Inflammatory macrophage treated with lipopolysaccharide for 1 hour (primary cell): ENCODE measurements at regions not wholly inside any gene's neighbourhood (a gene's known extent, or its start where the extent isn't known, plus 50 kb on each side); places are given as distances from the start of the nearest gene placed in this dataset.
"Not testable (repeated sequence)": the region's sequence is repeated elsewhere in the genome, so short reads cannot be mapped to it uniquely, and the experiment has no call there.

Source experiments
- DNase-seq, 2 donors: peaks; one replicate each; pipeline ENCODE4 v3.0.0-alpha.2; 2020 to 2022

DNA sequence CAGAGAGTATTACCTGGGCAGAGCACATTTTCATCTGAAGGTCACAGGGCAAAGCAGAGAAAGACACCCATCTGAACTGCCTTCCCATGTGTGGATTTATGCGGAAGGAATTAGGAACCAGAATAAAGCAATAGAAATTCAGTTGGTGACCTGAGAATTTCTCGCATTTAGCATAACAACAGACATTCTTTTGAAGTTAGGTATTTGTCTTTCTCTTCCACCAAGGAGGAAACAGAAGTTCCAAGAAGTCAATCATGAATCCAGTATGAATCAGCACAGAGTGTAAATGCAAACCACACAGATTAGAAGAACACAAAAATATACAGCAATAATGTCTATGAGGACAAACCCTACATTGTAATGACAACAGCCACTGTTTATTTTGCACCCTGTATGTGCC is 515.2 kb upstream of the BRINP1 start:
- no peak for DNase-seq

DNA sequence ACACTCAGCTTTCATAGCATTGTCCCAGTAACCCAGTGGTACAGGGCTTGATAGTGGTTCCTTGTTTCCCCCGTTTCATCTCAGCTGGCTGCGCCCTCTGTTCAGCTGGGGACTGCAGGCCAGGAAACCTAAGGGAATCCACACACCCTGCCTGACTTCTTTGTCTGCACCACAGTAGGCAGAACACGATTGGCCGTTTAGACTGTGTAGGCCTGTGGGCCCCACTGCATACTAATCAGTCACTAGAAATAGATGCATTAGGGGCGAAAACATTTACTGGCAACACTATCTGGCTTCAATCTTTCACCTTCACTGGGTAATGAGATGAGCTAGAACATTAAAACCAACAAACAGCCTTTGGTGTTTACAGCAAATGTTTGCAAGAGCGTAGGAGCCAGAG is 512.7 kb upstream of the BRINP1 start:
- no peak for DNase-seq

DNA sequence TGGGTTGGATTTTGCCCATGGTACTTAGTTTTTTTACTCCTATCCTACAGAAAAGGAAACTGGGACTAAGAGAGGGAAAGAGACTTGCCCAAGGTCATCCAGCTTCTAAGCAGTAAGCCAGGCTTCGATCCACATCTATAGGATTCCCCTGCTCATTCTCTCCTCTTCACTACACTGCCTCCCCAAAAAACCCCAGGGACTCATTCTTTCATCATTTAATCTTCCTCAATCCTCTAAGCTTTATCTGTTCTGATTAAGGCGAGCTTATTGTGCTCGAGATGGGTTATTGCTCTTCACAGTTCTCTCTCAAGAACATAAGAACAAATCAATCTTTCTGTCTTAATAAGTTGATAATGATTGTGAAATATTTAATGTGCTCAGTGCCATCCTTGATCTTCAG is 511.1 kb upstream of the BRINP1 start:
- DNase-seq: no peak

DNA sequence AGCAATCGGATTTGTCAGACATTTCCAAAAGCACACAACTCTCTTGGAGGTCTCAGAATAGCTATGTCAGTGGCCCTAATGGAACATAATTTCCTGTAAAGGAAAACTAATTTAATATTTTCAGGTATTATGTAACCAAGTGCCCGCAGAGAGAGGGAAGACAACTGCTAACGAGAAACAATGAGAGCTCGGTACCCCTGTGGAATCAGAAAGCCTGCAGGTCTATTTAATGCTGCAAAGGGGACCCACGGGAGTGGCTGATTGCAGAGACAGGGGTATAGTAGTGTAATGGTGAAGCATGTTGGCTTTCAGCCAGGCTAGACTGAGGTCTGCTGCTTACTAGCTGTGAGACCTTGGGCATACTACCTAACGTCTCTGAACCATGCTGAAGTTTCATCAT is 508.1 kb upstream of the BRINP1 start:
- no peak for DNase-seq

DNA sequence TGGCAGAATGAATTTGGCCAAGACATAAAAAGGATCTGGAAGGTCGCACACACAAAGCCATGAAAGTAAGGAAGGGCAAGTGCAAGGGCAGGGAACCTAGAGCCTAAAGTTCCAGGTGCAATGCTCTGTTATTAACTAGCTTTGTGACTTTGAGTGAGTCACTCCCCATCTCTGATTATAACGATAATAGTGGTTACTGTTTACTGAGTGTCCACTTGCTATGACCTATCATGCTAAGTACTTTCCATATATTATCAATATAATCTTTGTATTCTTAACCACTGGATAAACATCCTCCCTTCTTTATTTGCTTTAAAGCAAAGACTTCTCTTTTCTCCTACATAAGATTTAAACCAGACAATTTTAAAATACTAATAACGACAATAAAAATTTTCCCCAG is 504.6 kb upstream of the BRINP1 start:
- no peak for DNase-seq

DNA sequence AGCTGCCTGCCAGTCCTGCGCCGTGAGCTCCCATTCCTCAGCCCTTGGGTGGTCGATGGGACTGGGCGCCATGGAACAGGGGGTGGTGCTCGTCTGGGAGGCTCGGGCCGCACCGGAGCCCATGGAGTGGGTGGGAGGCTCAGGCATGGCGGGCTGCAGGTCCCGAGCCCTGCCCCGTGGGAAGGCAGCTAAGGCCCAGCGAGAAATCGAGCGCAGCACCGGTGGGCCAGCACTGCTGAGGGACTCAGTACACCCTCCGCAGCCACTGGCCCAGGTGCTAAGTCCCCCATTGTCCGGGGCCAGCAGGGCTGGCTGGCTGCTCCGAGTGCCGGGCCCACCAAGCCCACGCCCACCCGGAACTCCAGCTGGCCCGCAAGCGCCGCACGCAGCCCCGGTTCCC is 501.0 kb upstream of the BRINP1 start:
- DNase-seq: not testable (repeated sequence)

DNA sequence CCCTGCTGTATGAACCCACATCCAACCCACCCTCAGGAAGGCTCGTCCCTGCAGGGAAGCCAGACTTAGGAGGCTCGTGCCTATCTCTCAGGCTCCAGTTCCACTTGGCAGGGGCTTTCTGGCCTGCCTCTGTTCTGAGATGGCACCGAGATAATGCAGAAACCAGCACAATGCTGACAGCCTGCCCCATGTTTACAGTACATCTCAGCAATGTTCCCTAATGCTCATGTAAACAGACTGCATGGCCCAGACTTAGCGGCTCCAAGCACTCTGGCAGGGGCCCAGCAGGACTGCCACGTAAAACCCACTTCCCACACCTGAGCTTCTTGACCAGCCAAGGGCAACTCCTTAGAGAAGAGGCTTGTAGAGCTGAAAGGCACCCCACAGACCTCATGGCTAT is 499.5 kb upstream of the BRINP1 start:
- no peak for DNase-seq

DNA sequence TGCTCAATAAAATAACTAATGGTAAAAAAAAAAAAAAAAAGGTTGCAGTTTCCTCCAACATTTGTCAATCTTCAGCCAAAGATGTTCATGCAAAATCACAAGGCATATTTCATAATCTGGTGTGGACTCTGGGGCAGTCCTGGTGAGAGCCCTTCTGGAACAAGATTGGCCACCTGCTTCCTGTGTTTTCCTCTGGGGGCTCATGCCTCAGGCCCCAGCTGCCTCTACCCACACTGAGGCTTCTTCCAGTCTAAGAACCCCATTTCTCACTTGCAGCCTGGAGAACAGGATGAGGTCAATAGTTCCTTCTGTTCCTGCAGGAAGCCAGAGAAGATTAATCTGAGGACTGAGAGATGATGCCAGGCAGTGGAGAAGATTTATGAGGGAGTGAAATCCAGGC is 492.6 kb upstream of the BRINP1 start:
- DNase-seq: no peak

DNA sequence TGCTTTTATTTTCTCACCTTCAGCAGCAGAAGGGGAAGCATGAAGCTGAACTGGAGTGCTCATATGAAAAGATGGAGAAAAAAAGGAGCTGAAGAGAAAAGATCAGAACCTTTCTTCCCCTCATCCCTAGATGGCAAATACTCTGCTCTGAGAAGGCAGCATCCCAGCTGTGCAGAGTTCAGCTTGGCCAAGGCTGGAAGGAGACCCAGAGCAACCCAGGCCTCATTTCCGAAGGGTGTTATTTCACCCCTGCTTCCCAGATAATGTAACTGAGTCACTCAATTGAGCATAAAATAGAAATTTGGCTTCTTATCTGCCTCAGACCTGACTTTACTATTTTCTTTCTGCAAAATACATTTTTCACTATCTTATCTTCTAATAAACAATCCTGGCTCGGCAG is 489.9 kb upstream of the BRINP1 start:
- DNase-seq: no peak

DNA sequence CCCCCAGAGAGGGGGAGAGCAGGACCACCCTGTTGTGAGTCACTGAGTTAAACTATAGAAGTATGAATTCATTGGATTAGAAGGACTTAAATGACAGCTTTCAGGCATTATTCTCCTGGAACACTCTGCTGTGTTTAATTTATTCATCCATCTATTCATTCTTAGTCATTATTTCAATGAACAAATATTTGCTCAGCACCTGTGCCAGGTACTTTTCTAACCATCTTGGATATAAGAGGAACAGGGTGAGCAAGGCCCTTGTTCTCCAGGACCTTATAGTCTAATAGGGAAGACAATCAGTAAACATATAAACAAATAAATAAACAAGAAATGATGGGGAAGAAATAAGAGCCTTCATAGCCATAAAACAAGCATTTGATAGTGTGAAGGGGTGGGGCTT is 483.9 kb upstream of the BRINP1 start:
- DNase-seq: no peak

DNA sequence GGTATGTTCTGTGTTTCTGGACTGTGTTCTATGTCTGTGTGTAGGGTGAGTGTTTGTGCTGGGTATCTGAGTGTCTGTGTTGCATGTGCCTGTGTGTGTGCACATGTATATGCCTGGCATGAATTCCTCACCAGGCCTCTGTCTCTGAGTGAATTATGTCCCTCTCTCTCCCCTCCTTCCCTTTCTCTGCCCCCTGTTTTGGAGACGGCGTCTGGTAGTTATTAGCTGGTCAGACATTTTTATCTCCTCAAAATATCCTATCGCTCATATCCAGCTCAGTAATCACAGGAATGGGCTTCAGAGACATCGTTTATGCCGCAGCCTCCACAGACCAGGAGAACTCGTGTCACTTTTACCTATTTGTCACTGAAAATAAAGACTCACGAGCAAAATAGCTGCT is 483.2 kb upstream of the BRINP1 start:
- DNase-seq: no peak

DNA sequence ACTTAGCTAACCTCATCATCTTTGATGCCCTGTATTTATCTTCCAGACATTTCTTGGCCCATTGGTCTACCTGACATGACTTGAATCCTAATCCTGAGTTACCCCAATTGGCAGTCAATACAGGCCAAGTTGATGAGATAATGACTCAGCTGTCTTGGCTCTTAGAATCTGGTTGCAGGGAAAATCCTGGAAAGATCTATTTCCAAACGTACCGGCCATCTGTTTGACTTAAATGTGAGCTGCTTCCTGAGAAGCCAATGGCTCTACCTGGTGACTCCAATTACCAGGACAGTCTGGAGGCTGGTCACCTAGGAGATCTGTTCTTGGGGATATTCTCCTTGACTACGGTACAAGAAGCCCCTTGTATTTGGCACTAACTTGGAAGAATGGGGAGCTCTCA is 475.2 kb upstream of the BRINP1 start:
- DNase-seq: no peak

DNA sequence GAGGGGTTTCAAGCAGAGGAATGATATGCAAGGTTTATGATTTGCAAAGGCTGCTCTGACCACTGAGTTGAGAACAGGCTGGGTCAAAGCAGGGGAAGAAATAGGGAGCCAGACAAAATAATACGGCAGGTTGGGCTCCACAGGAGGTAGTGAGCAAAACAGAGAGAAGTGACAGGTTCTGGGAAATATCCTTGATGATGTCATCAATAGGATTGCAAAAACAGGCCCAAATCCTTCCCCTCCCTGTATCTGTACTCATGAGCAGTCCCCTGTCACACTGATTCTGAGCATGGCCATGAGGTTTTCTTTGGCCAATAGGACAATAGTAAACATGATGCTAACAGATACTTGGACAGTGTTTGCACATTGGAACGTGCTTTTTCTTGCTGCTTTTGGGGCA is 471.8 kb upstream of the BRINP1 start:
- no peak for DNase-seq

DNA sequence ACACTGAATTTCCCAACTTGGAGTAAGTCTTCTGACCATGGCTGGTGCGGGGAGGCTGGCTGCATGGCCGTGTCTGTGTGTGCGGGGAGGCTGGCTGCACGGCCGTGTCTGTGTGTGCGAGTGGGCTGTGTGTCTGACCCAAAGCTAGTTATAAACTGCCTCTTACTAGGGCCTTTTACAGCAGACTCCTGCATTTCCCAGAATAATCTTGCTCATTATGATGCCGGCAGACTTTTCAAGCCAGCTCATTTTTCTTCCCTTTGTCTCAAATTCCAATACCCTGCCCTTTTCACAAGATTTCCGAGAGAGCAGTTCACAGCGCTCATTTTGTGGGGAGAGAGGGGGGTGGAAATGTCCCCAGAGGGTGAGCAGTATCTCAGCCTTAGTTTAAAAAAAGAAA is 470.7 kb upstream of the BRINP1 start:
- DNase-seq: no peak

DNA sequence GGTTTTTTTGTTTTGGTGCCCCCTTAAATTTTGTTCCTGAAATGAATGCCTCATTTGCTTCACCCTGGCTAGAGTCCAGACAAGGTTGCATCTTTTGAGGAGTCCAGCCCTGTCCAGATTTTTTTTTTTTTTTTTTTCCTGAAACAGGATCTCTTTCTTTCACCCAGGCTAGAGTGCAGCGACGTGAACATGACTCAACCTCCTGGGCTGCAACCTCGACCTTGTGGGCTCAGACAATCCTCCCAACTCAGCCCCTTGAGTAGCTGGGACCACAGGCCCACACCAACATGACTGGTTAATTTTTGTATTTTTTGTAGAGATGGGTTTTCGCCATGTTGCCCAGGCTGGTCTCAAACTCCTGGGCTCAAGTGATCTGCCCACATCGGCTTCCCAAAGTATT is 469.0 kb upstream of the BRINP1 start:
- DNase-seq: no peak

DNA sequence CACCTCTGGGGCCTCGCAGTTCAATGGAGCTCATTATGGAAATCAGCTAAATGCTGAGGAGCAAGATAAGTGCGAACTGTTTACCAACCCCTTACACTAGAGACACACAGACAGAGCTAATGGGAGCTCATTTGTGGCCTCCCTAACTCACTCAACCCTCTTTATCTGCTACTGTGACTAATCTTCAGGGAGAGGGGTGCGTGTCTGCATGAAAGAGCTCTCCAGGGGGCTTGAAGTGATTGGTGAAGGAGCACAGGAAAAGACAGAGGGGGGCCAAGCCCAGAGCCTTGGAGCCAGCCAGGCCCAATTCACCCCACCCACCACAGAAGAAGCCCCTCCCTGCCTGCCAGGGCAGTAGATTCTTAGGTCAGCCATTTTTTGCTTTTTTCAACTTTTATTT is 466.8 kb upstream of the BRINP1 start:
- no peak for DNase-seq

DNA sequence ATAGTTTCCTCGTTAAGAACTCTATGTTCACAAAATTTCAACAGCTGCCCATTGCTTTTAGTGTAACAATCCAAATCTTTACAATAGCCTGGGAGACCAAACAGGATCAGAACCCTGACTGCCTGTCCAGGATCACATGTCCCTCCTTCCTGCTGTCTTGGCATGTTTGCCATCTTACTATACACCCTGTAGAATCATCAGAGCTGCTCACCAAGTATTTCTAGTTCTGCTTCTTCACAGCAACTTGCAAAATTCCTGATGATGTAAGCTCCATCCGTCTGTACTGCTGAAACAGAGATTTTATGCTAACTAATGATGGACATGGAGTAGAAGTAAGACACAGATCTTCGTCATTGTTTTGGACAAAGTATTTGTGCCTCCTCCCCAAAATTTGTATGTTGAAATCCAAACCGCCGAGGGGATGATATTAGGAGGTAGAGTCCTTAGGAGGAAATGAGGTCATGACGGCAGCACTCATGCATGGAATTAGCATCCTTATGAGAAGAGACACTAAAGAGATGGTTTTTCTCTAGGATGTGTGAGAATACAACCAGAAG is 464.9 kb upstream of the BRINP1 start:
- DNase-seq: no peak

DNA sequence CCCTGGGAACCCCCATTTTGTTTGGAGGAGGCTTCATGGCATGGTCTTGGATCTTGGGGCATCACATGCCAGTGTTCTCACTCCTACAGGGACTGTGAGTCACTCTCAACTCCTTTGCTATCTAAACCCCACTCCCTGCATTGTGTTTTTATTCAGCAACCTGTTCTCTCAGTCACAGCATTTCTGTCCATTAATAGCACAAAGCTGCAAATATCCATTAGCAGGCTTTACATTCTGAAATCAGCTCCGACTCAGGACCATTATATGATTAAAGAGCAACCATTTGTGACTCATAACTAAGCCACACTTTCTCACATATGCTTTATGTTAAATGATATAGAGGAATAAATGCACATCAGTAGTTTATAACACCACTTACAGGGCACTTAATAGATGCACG is 462.1 kb upstream of the BRINP1 start:
- DNase-seq: no peak

DNA sequence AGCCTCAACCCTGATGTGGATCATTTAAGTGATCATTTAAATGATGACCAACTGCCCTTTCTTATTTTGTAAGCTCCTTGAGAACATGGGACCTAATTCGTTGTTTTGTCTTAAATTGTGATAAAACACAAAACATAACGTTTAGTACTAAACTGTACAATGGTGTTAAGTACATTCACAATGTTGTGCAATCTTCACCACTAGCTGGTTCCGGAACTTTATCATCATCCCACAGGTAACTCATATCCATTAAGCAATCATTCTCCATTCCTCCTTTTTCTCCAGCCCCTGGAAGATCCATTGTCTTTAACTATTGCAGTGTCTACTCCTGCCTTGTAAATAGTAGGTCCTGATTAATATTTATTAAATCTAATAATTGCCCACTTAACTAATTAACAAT is 460.5 kb upstream of the BRINP1 start:
- no peak for DNase-seq

DNA sequence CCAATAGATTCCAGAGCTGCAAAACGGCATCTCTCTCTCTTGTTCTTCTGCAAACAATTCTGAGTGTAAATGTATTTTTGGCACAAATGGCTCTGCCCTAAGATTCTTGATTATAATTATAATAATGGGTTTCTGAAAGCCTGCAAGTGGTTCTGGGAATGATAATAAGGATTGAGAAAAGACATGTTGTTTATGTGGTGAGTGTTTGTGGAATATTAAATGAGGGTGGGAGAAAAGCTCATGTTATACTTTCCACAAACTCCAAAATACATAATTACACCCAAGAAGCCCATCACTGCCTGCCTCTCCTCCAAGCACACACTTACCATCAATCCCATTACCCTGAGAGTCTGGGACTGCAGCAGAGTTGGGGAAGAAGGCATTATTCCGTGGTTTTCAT is 460.0 kb upstream of the BRINP1 start:
- DNase-seq: no peak

DNA sequence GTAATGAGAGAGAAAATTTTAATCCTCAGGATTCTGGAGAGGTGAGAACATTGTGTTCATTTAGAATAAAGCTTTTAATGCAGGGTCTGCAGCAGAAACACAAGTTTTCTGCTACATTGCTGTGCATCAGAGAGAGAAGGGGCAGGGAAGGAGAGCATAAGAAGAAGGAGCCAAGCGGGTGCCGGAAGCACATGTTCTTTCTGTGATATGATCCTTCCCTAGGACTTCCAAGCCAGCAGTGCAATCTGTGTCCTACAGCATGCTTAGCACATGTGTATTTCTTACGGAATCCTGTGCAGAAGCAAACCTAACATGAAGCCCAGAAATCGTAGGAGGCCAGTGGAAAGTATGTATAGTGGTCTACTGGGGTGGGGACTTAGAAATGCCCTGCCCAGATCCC is 458.3 kb upstream of the BRINP1 start:
- no peak for DNase-seq

DNA sequence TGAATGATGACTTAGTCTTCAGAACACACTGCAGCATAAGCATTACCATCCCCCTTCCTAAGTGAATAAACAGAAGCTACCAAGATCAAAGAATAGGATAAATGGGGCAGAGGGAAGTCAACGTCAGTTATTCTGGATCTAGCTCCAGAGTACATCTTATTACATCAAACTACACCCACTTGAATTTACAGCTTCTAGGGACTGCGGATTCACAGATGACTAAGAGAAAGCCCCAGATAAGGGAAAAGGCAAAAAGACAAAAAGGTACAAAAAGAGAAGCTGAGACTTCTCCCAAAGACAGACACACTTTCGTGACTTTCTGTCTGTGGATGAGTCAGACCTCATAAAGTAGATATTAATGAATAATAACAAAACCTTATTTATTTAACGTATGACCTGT is 457.9 kb upstream of the BRINP1 start:
- no peak for DNase-seq

DNA sequence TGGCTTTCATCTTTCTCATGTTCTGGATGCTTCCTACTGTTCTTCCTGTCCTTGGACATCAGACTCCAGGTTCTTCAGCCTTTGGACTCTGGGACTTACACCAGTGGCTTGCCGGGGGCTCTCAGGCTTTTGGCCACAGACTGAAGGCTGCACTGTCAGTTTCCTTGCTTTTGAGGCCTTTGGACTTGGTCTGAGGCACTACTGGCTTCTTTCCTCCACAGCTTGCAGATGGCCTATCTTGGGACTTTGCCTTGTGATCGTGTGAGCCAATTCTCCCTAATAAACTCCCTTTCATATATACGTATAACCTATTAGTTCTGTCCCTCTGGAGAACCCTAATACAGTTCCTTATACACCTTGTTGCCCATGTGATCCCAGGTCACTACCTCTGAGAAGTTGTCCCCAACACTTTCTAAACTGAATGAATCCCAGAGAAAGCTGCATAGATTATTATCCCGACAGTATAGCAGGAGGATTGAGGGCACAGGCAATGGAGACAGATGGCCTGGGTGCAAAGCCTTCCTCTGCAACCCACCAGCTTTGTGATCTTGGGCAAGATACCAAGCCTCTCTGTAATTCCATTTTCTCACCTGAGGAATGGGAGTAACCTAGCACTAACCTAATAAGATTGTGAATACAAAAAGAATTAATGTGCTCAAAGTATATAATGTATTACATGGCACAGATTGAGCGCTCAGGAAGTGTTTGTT is 449.6 kb upstream of the BRINP1 start:
- no peak for DNase-seq

DNA sequence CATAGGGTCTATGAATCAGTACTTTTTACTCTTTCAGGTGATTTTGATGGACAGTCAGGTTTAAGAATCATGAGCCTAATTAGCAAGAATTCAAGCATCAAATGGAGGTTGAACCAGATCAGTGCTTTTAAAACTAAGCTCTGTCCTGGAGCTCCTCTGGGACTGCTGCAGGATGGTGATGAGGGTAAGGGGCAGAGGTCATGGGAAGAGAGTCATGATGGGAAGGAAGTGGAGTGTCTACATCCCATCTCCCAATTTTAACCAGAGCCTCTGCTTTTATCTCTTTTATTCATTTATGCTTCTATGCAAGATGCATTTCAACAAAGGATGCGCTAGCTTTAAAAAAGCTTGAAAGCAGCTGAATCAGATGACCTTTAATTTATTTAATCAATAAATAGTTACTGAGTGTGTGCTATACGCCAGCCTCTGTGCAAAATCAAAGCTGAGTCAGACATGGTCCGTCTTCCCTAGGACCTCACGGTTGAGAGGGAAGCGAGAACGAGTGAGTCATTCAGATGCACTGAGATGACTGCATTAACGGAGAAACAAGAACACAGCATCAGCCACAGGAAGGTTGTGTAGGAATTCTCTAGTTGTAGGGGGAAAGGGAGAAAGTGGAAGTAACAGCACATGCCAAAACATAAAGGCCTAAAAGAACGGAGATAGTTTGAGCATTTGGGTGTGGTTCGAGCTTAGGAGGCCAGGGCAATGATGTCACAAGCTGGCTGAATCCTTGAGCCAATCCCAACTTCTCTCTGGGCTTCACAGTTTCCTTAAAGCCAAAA is 441.6 kb upstream of the BRINP1 start:
- DNase-seq: no peak

DNA sequence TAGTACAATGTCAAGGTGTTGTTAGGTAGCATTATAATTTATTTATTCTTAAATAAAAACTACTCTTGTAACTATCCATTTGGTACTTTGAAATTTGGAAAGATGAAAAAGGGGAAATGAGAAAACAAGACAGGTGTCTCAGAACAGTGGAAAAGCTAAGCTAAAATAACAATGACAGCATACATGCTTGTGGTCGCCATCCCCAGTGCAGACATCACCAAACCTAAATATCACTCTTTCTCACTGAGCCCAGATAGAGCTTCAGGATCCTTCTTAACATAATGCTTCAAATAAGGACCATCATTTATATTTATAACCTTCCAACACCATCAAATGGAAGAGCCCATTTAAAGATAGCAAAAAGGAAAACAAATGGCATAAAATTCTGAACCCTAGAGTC is 434.4 kb upstream of the BRINP1 start:
- DNase-seq: no peak
